Keratinocyte (primary cell): ENCODE measurements at regions not wholly inside any gene's neighbourhood (a gene's known extent, or its start where the extent isn't known, plus 50 kb on each side); places are given as distances from the start of the nearest gene placed in this dataset.

Experiments
- EZH2 ChIP-seq: IDR thresholded peaks from one replicate; pipeline ENCODE4 v1.6.1; 2012; ENCODE audit warnings: inconsistent platforms, mild to moderate bottlenecking, low read length, moderate library complexity
- TF ChIP-seq, protein P1 (sequence below), 3 experiments: IDR thresholded peaks in 1 of 3; conservative IDR thresholded peaks in 1 of 3; optimal IDR thresholded peaks in 1 of 3; 2 replicates in 2 of 3; 3 replicates in 1 of 3; pipeline versions ENCODE3 to v1.5.1; 2011; ENCODE audit warnings: low read length in 3 of 3, mild to moderate bottlenecking in 3 of 3, moderate library complexity in 2 of 3, control low read depth in 1 of 3, inconsistent platforms in 1 of 3; ENCODE audit not compliant: insufficient read depth in 2 of 3; ENCODE audit errors: extremely low read depth in 1 of 3

- TF ChIP-seq, protein P1, sequence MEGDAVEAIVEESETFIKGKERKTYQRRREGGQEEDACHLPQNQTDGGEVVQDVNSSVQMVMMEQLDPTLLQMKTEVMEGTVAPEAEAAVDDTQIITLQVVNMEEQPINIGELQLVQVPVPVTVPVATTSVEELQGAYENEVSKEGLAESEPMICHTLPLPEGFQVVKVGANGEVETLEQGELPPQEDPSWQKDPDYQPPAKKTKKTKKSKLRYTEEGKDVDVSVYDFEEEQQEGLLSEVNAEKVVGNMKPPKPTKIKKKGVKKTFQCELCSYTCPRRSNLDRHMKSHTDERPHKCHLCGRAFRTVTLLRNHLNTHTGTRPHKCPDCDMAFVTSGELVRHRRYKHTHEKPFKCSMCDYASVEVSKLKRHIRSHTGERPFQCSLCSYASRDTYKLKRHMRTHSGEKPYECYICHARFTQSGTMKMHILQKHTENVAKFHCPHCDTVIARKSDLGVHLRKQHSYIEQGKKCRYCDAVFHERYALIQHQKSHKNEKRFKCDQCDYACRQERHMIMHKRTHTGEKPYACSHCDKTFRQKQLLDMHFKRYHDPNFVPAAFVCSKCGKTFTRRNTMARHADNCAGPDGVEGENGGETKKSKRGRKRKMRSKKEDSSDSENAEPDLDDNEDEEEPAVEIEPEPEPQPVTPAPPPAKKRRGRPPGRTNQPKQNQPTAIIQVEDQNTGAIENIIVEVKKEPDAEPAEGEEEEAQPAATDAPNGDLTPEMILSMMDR (optimal IDR thresholded peaks at IDR 0.05 in 1 of 3, IDR thresholded peaks at IDR 0.05 in 1 of 3, conservative IDR thresholded peaks at IDR 0.05 in 1 of 3; ENCODE audit: extremely low read depth in 1 of 3, insufficient read depth in 2 of 3, low read length in 3 of 3), result no peak
- no peak for TF ChIP-seq EZH2
Measured at GRCh38 chr2:228543117-228543516, 361.6 kb upstream of the SPHKAP start.
